NCI-H2227 (cell line): ENCODE measurements at regions not wholly inside any gene's neighbourhood (a gene's known extent, or its start where the extent isn't known, plus 50 kb on each side); places are given as distances from the start of the nearest gene placed in this dataset.
"Not testable (repeated sequence)": the region's sequence is repeated elsewhere in the genome, so short reads cannot be mapped to it uniquely, and the experiment has no call there.

Experiments used
- DNase-seq: peaks from one replicate; lab custom pipeline; 2025; ENCODE audit not compliant: unreplicated experiment; lab: John Stamatoyannopoulos, UW

GRCh38 chr21:27953340-27954045 is 986.6 kb upstream of the ADAMTS5 start:
- DNase-seq = no peak

GRCh38 chr21:27949093-27949492 is 982.2 kb upstream of the ADAMTS5 start:
- not testable (repeated sequence) for DNase-seq

- DNase-seq = not testable (repeated sequence)
Observed at GRCh38 chr21:27930108-27930767, 963.4 kb upstream of the ADAMTS5 start.

GRCh38 chr21:27929179-27929578 is 962.3 kb upstream of the ADAMTS5 start:
- DNase-seq = not testable (repeated sequence)

- not testable (repeated sequence) for DNase-seq
Observed at GRCh38 chr21:27928534-27929115, 961.7 kb upstream of the ADAMTS5 start.

GRCh38 chr21:27921421-27921820 is 954.5 kb upstream of the ADAMTS5 start:
- DNase-seq = not testable (repeated sequence)

- not testable (repeated sequence) for DNase-seq
Observed at GRCh38 chr21:27917966-27918365, 951.1 kb upstream of the ADAMTS5 start.

- not testable (repeated sequence) for DNase-seq
Observed at GRCh38 chr21:27916326-27916725, 949.4 kb upstream of the ADAMTS5 start.

GRCh38 chr21:27912133-27912532 is 945.2 kb upstream of the ADAMTS5 start:
- not testable (repeated sequence) for DNase-seq

GRCh38 chr21:27909487-27909886 is 942.6 kb upstream of the ADAMTS5 start:
- not testable (repeated sequence) for DNase-seq

GRCh38 chr21:27908816-27909215 is 941.9 kb upstream of the ADAMTS5 start:
- not testable (repeated sequence) for DNase-seq

GRCh38 chr21:27902904-27903303 is 936.0 kb upstream of the ADAMTS5 start:
- not testable (repeated sequence) for DNase-seq

GRCh38 chr21:27893619-27894018 is 926.7 kb upstream of the ADAMTS5 start:
- not testable (repeated sequence) for DNase-seq

GRCh38 chr21:27891495-27891894 is 924.6 kb upstream of the ADAMTS5 start:
- DNase-seq = not testable (repeated sequence)

GRCh38 chr21:27887808-27888455 is 921.0 kb upstream of the ADAMTS5 start:
- not testable (repeated sequence) for DNase-seq

GRCh38 chr21:27885296-27885711 is 918.4 kb upstream of the ADAMTS5 start:
- DNase-seq = no peak

- DNase-seq = not testable (repeated sequence)
Observed at GRCh38 chr21:27881331-27881730, 914.4 kb upstream of the ADAMTS5 start.

GRCh38 chr21:27872411-27872810 is 905.5 kb upstream of the ADAMTS5 start:
- DNase-seq = not testable (repeated sequence)

GRCh38 chr21:27870755-27871154 is 903.9 kb upstream of the ADAMTS5 start:
- not testable (repeated sequence) for DNase-seq

GRCh38 chr21:27860314-27860955 is 893.5 kb upstream of the ADAMTS5 start:
- DNase-seq = not testable (repeated sequence)
